Caco-2 (cell line): ENCODE measurements at regions not wholly inside any gene's neighbourhood (a gene's known extent, or its start where the extent isn't known, plus 50 kb on each side); places are given as distances from the start of the nearest gene placed in this dataset.

ENCODE experiments used
- BruUV-seq: library from RNA; stranded (reverse); fragments of 400-500 nt; replicated peaks from 2 replicates; lab custom pipeline; 2021; lab: Mats Ljungman, UMichigan
- CTCF ChIA-PET: fragments of 300-600 bp; sonication (Branson Sonifier 250); formaldehyde crosslinking; loops from one replicate; lab custom pipeline; 2022; ENCODE audit warnings: antibody characterized with exemption; lab: Charles Lee
- POLR2A ChIA-PET: fragments of 300-600 bp; sonication (Branson Sonifier 250); formaldehyde crosslinking; loops from one replicate; lab custom pipeline; 2022; ENCODE audit warnings: antibody characterized with exemption; lab: Charles Lee
- DNase-seq, 2 experiments: peaks; one replicate each; pipeline versions ENCODE4 v3.0.0 to v3.0.0-alpha.2; 2020 to 2022
- H3K27me3 ChIP-seq: replicated peaks from 2 replicates; pipeline ENCODE4 v1.6.0; 2011; ENCODE audit warnings: low read length; ENCODE audit not compliant: control insufficient read depth, insufficient read depth
- H3K36me3 ChIP-seq: 2 replicates; pipeline ENCODE4 v1.5.1; 2011; ENCODE audit warnings: low read length; ENCODE audit not compliant: control insufficient read depth, insufficient read depth
- H3K4me1 ChIP-seq: fragments of 250-450 bp; sonication (Bioruptor Pico); 2 replicates; pipeline ENCODE4 v1.5.1; 2020; ENCODE audit warnings: mild to moderate bottlenecking
- H3K4me3 ChIP-seq: 2 replicates; pipeline ENCODE4 v1.5.1; 2011; ENCODE audit warnings: low read depth, mild to moderate bottlenecking, control low read depth, low read length
- H3K9me3 ChIP-seq: fragments of 250-450 bp; sonication (Bioruptor Pico); 2 replicates; pipeline ENCODE4 v1.5.1; 2020; ENCODE audit warnings: mild to moderate bottlenecking, moderate library complexity
- H3K27ac Mint-ChIP-seq: one replicate; pipeline ENCODE4 v1.8.0; 2022; ENCODE audit warnings: mixed read lengths; ENCODE audit not compliant: unreplicated experiment
- H3K27me3 Mint-ChIP-seq: one replicate; pipeline ENCODE4 v1.8.0; 2022; ENCODE audit warnings: mixed read lengths; ENCODE audit not compliant: insufficient read depth, unreplicated experiment
- H3K36me3 Mint-ChIP-seq: one replicate; pipeline ENCODE4 v1.8.0; 2022; ENCODE audit warnings: mild to moderate bottlenecking, mixed read lengths; ENCODE audit not compliant: insufficient read depth, unreplicated experiment
- H3K4me1 Mint-ChIP-seq: one replicate; pipeline ENCODE4 v1.8.0; 2022; ENCODE audit warnings: low read depth, mixed read lengths; ENCODE audit not compliant: unreplicated experiment
- H3K4me3 Mint-ChIP-seq: one replicate; pipeline ENCODE4 v1.8.0; 2022; ENCODE audit warnings: mild to moderate bottlenecking, moderate library complexity, mixed read lengths; ENCODE audit not compliant: unreplicated experiment
- H3K9me3 Mint-ChIP-seq: one replicate; pipeline ENCODE4 v1.8.0; 2022; ENCODE audit warnings: mixed read lengths; ENCODE audit not compliant: unreplicated experiment
- intact Hi-C: fragments of 100-400 bp; cut with micrococcal nuclease; formaldehyde crosslinking; loops from one replicate; pipeline ENCODE4 v1.10.0; 2022; ENCODE audit not compliant: unreplicated experiment
- TF ChIP-seq, protein P1 (sequence below), 2 experiments: fragments of 200-600 bp in 1 of 2; IDR thresholded peaks; 1 replicate in 1 of 2; 2 replicates in 1 of 2; pipeline versions ENCODE4 v1.5.1 to v1.8.0; 2011 to 2022; ENCODE audit warnings: antibody characterized with exemption in 1 of 2, control low read depth in 1 of 2, inconsistent platforms in 1 of 2, low read depth in 1 of 2, low read length in 1 of 2, mild to moderate bottlenecking in 1 of 2, moderate library complexity in 1 of 2; ENCODE audit not compliant: insufficient read depth in 1 of 2, severe bottlenecking in 1 of 2, unreplicated experiment in 1 of 2

DNA sequence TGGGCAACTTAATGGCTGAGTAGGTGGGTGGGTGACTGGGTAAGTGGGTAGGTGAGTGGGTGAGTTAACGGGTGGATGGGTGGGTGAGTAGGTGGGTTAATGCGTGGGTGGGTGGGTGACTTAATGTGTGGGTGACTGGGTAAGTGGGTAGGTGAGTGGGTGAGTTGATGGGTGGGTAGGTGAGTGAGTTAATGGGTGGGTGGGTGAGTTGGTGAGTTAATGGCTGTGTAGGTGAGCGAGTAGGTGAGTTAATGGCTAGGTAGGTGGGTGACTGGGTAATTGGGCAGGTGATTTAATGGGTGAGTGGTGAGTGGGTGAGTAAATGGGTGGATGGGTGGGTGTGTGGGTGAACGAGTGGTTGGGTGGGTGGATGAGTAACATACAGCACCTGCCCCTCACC, 243.0 kb upstream of the MGMT start:
- peaks cover 4% of the 10 kb centered on the region for H3K36me3 Mint-ChIP-seq
- H3K4me1 ChIP-seq = no peaks in the 10 kb centered on the region
- POLR2A ChIA-PET = no interaction called here
- H3K9me3 Mint-ChIP-seq = no peaks in the 10 kb centered on the region
- H3K27me3 Mint-ChIP-seq = peaks cover 6% of the 10 kb centered on the region
- no peak overlapping the region for H3K4me3 ChIP-seq
- no peak overlapping the region for H3K27ac Mint-ChIP-seq
- H3K4me3 Mint-ChIP-seq = no peak overlapping the region
- no peaks in the 10 kb centered on the region for H3K9me3 ChIP-seq
- TF ChIP-seq, protein P1, sequence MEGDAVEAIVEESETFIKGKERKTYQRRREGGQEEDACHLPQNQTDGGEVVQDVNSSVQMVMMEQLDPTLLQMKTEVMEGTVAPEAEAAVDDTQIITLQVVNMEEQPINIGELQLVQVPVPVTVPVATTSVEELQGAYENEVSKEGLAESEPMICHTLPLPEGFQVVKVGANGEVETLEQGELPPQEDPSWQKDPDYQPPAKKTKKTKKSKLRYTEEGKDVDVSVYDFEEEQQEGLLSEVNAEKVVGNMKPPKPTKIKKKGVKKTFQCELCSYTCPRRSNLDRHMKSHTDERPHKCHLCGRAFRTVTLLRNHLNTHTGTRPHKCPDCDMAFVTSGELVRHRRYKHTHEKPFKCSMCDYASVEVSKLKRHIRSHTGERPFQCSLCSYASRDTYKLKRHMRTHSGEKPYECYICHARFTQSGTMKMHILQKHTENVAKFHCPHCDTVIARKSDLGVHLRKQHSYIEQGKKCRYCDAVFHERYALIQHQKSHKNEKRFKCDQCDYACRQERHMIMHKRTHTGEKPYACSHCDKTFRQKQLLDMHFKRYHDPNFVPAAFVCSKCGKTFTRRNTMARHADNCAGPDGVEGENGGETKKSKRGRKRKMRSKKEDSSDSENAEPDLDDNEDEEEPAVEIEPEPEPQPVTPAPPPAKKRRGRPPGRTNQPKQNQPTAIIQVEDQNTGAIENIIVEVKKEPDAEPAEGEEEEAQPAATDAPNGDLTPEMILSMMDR (IDR thresholded peaks at IDR 0.05; ENCODE audit: insufficient read depth in 1 of 2, low read depth in 1 of 2, low read length in 1 of 2, severe bottlenecking in 1 of 2, unreplicated experiment in 1 of 2) = no peak
- H3K36me3 ChIP-seq = no peaks in the 10 kb centered on the region
- intact Hi-C loops = no loop called here
- no peaks in the 10 kb centered on the region; the same call in 1 of the 2 replicates for H3K27me3 ChIP-seq
- BruUV-seq = no TSS peak
- CTCF ChIA-PET = no interaction called here
- DNase-seq = no peak
- no peaks in the 10 kb centered on the region for H3K4me1 Mint-ChIP-seq

DNA sequence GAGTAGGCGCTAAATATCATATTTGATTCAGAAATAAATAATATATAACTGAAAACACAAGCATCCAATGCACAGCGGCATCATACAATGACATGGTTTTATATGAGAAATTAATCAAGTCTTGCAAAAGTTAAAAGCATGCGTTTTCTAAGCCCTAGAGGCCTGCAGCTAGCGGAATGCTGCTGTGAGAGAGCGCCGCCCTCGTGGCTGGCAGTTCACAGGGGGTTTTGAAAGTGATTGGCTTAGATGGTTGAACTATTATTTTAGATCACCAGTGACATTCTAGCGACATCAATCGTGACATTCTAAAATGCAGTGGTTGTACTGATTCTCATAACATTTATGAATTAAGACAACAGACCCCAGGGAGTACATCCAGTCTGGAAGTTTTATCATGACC, 235.2 kb upstream of the MGMT start:
- BruUV-seq = no TSS peak
- Mint-ChIP-seq H3K4me3 (no peak overlapping the region), H3K27ac (no peak overlapping the region), H3K9me3 (no peaks in the 10 kb centered on the region), H3K4me1 (no peaks in the 10 kb centered on the region), H3K27me3 (peaks cover 17% of the 10 kb centered on the region), H3K36me3 (no peaks in the 10 kb centered on the region)
- DNase-seq = no peak
- H3K4me1 ChIP-seq = no peaks in the 10 kb centered on the region
- no peaks in the 10 kb centered on the region for H3K9me3 ChIP-seq
- H3K4me3 ChIP-seq = no peak overlapping the region
- no peaks in the 10 kb centered on the region for H3K36me3 ChIP-seq
- ChIA-PET POLR2A (no interaction called here), CTCF (no interaction called here)
- intact Hi-C loops = no loop called here
- peaks cover 1% of the 10 kb centered on the region for H3K27me3 ChIP-seq
- TF ChIP-seq, protein P1 (IDR thresholded peaks at IDR 0.05; ENCODE audit: insufficient read depth in 1 of 2, low read depth in 1 of 2, low read length in 1 of 2, severe bottlenecking in 1 of 2, unreplicated experiment in 1 of 2) = no peak

DNA sequence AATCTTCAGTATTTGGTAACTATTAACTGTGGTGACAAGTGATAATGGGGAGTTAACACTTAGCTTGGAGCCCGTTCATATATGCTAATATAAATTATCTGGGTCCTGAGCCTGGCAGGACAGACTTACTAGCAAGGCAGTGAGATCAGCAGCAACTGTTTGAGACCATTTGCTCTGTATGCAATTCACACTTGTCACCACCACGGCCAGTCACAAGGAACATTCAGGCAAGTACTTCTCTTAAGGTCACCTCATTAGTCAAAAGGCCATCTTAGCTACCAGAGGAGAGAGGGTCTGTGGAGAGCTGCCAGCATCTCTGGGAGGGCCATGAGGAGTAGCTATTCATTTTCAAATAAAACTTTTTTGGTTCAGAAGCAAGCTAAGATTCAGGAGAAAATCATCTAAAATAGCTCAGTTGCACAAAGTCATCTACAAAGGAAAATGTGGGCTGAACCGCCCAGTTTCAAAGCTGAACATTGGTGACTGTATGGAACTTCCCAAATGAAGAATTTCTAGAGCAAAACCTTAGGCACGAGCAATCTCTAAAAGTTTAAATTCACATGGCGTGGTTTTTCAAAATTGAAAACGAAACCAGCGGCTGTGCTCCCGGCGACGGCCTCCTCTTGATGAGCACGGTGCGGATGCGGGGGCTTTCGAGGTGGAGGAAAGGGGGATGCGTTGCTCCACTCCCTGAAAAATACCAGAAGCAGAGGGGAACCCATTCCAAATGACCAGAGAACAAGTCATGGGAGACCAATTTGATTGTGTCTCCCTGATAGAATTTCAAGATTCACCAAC, 233.5 kb upstream of the MGMT start:
- TF ChIP-seq, protein P1 (IDR thresholded peaks at IDR 0.05; ENCODE audit: insufficient read depth in 1 of 2, low read depth in 1 of 2, low read length in 1 of 2, severe bottlenecking in 1 of 2, unreplicated experiment in 1 of 2) = no peak
- Mint-ChIP-seq H3K27me3 (peaks cover 21% of the 10 kb centered on the region), H3K9me3 (no peaks in the 10 kb centered on the region), H3K36me3 (no peaks in the 10 kb centered on the region), H3K4me1 (no peaks in the 10 kb centered on the region), H3K4me3 (no peak overlapping the region), H3K27ac (no peak overlapping the region)
- intact Hi-C loops = no loop called here
- Histone ChIP-seq H3K36me3 (no peaks in the 10 kb centered on the region), H3K27me3 (peaks cover 1% of the 10 kb centered on the region), H3K9me3 (no peaks in the 10 kb centered on the region), H3K4me1 (no peaks in the 10 kb centered on the region), H3K4me3 (no peak overlapping the region)
- BruUV-seq = no TSS peak
- ChIA-PET CTCF (no interaction called here), POLR2A (no interaction called here)
- no peak for DNase-seq
